HG03558 (cell line): ENCODE measurements at regions not wholly inside any gene's neighbourhood (a gene's known extent, or its start where the extent isn't known, plus 50 kb on each side); places are given as distances from the start of the nearest gene placed in this dataset.
"Not testable (repeated sequence)": the region's sequence is repeated elsewhere in the genome, so short reads cannot be mapped to it uniquely, and the experiment has no call there.

Experiments used
- ATAC-seq: cut with Tn5 transposase; IDR thresholded peaks from one replicate; pipeline ENCODE4 v1.9.1; 2021; ENCODE audit warnings: moderate number of reproducible peaks; ENCODE audit not compliant: unreplicated experiment; ENCODE audit errors: extremely low read depth

GRCh38 chr6:112626468-112627082 is 279.4 kb downstream of the RFPL4B start:
- ATAC-seq, result peak; percentile 43

- no peak for ATAC-seq
Measured at GRCh38 chr6:112634376-112634775, 287.2 kb downstream of the RFPL4B start.

GRCh38 chr6:112636650-112637262 is 289.6 kb downstream of the RFPL4B start:
- ATAC-seq, result no peak

- no peak for ATAC-seq
Measured at GRCh38 chr6:112639391-112639831, 292.3 kb downstream of the RFPL4B start.

GRCh38 chr6:112640891-112641290 is 293.8 kb downstream of the RFPL4B start:
- no peak for ATAC-seq

- ATAC-seq, result no peak
Measured at GRCh38 chr6:112649853-112650252, 302.7 kb downstream of the RFPL4B start.

GRCh38 chr6:112651239-112651638 is 304.1 kb downstream of the RFPL4B start:
- no peak for ATAC-seq

- no peak for ATAC-seq
Measured at GRCh38 chr6:112659912-112660311, 312.8 kb downstream of the RFPL4B start.

- ATAC-seq, result no peak
Measured at GRCh38 chr6:112660626-112661025, 313.5 kb downstream of the RFPL4B start.

GRCh38 chr6:112663698-112664097 is 316.6 kb downstream of the RFPL4B start:
- no peak for ATAC-seq

- ATAC-seq, result no peak
Measured at GRCh38 chr6:112665114-112665513, 318.0 kb downstream of the RFPL4B start.

- ATAC-seq, result no peak
Measured at GRCh38 chr6:112665815-112666214, 318.7 kb downstream of the RFPL4B start.

- ATAC-seq, result no peak
Measured at GRCh38 chr6:112667427-112667826, 320.3 kb downstream of the RFPL4B start.

GRCh38 chr6:112680091-112680490 is 333.0 kb downstream of the RFPL4B start:
- ATAC-seq, result no peak

- no peak for ATAC-seq
Measured at GRCh38 chr6:112682071-112682470, 334.9 kb downstream of the RFPL4B start.

GRCh38 chr6:112683106-112683505 is 336.0 kb downstream of the RFPL4B start:
- ATAC-seq, result no peak

GRCh38 chr6:112683926-112684325 is 336.8 kb downstream of the RFPL4B start:
- ATAC-seq, result no peak

GRCh38 chr6:112685521-112686220 is 338.5 kb downstream of the RFPL4B start:
- not testable (repeated sequence) for ATAC-seq

GRCh38 chr6:112688487-112689165 is 341.5 kb downstream of the RFPL4B start:
- ATAC-seq, result not testable (repeated sequence)

- not testable (repeated sequence) for ATAC-seq
Measured at GRCh38 chr6:112689183-112689858, 342.2 kb downstream of the RFPL4B start.
